Testis (tissue), 2 donors: ENCODE measurements at regions not wholly inside any gene's neighbourhood (a gene's known extent, or its start where the extent isn't known, plus 50 kb on each side); places are given as distances from the start of the nearest gene placed in this dataset.
A peak's percentile ranks its signal among the peaks of the same experiment; 100 is the strongest.

Experiments
- DNase-seq: peaks from one replicate; pipeline ENCODE4 v3.0.0-alpha.2; 2019
- H3K27ac ChIP-seq, 2 donors: fragments of 200-600 bp; sonication (generic); one replicate each; pipeline ENCODE4 v1.5.1; 2019
- H3K27me3 ChIP-seq: fragments of 200-600 bp; sonication (generic); one replicate; pipeline ENCODE4 v1.5.1; 2019
- H3K36me3 ChIP-seq: fragments of 200-600 bp; sonication (generic); one replicate; pipeline ENCODE4 v1.5.1; 2017; ENCODE audit warnings: low read depth; ENCODE audit errors: missing control alignments
- H3K4me1 ChIP-seq: fragments of 200-600 bp; sonication (generic); one replicate; pipeline ENCODE4 v1.5.1; 2019
- H3K4me3 ChIP-seq, 2 donors: fragments of 200-600 bp; sonication (generic); one replicate each; pipeline ENCODE4 v1.5.1; 2017 to 2019
- H3K9me3 ChIP-seq: fragments of 200-600 bp; sonication (generic); one replicate; pipeline ENCODE4 v1.5.1; 2017
- POLR2A ChIP-seq: fragments of 450-650 bp; IDR thresholded peaks from one replicate; pipeline ENCODE4 v1.6.1; 2017; ENCODE audit warnings: antibody characterized with exemption, mild to moderate bottlenecking, moderate library complexity
- WGBS, 2 donors: methylation state at CpG; one replicate each; pipeline ENCODE4 v1.1.5; 2018; 5-methylcytosine and 5-hydroxymethylcytosine counted together
- intact Hi-C: fragments of 100-400 bp; cut with DNase I; formaldehyde crosslinking; loops from one replicate; pipeline ENCODE4 v1.15.1; 2023; ENCODE audit warnings: low total_unique reads
- TF ChIP-seq, protein P1 (sequence below), 3 experiments: fragments of 450-650 bp in 2 of 3; fragments of 200-600 bp in 1 of 3; sonication (generic) in 1 of 3; IDR thresholded peaks; one replicate each; pipeline ENCODE4 v1.5.1; 2016 to 2019; ENCODE audit warnings: antibody characterized with exemption in 3 of 3, mild to moderate bottlenecking in 2 of 3, moderate library complexity in 1 of 3

DNA sequence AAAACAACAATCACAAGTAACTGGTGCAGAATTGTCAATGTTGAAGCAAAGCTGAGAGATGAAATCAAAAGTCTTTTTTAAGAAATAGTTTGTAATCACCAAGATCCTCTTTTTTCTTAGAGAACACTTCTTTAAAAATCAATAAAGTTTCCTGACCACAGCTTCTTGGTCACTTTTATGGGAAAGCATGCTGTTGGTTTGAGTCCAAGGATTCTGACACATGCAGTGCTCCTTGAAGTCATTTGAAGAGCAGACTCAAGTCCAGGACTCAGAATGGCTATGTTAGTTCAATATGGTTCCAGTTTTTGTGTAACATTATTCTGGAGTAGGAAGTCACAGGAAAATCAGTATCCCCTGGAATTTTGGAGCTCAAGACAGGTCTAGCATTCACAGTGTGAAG lies 480.6 kb downstream of the NR2F1-AS1 start:
- DNase-seq, result no peak
- Histone ChIP-seq H3K4me3 (no peak overlapping the region), H3K4me1 (no peaks in the 10 kb centered on the region), H3K9me3 (no peaks in the 10 kb centered on the region), H3K36me3 (no peaks in the 10 kb centered on the region), H3K27me3 (no peaks in the 10 kb centered on the region), H3K27ac (no peak overlapping the region)
- TF ChIP-seq POLR2A, result no peak
- TF ChIP-seq, protein P1, sequence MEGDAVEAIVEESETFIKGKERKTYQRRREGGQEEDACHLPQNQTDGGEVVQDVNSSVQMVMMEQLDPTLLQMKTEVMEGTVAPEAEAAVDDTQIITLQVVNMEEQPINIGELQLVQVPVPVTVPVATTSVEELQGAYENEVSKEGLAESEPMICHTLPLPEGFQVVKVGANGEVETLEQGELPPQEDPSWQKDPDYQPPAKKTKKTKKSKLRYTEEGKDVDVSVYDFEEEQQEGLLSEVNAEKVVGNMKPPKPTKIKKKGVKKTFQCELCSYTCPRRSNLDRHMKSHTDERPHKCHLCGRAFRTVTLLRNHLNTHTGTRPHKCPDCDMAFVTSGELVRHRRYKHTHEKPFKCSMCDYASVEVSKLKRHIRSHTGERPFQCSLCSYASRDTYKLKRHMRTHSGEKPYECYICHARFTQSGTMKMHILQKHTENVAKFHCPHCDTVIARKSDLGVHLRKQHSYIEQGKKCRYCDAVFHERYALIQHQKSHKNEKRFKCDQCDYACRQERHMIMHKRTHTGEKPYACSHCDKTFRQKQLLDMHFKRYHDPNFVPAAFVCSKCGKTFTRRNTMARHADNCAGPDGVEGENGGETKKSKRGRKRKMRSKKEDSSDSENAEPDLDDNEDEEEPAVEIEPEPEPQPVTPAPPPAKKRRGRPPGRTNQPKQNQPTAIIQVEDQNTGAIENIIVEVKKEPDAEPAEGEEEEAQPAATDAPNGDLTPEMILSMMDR (IDR thresholded peaks at IDR 0.05), result no peak
- intact Hi-C loops, result no loop called here

DNA sequence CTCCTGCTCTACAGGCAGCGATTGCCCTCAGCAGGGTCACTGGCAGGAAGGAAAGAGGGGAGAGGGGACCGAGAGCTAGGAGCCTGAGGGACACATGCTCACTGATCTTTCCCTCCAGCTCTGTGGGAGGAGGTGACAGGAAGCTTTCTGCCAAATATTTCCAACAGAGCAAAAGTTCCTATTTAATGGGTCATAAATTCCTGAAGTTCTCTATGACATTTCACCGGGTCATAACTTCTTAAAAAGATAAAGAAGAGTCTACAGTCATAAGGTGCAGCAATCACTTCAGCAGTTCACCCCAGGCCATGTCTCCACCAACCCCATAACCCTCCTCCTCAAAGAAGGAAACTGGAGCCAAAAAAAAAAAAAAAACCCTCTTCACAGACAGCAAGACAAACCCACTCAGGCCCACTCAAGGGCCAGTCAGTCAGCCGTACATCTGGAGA lies 481.1 kb downstream of the NR2F1-AS1 start:
- H3K36me3 ChIP-seq, result no peaks in the 10 kb centered on the region
- H3K27ac ChIP-seq, result no peak overlapping the region
- H3K4me3 ChIP-seq, result no peak overlapping the region
- no peaks in the 10 kb centered on the region for H3K4me1 ChIP-seq
- 49 to 59% methylated on average over 4 of the region's 4 CpGs for WGBS, 2 donors
- intact Hi-C loops, result no loop called here
- H3K27me3 ChIP-seq, result no peaks in the 10 kb centered on the region
- H3K9me3 ChIP-seq, result no peaks in the 10 kb centered on the region
- TF ChIP-seq, protein P1 (IDR thresholded peaks at IDR 0.05), result no peak
- no peak for TF ChIP-seq POLR2A
- DNase-seq, result no peak

DNA sequence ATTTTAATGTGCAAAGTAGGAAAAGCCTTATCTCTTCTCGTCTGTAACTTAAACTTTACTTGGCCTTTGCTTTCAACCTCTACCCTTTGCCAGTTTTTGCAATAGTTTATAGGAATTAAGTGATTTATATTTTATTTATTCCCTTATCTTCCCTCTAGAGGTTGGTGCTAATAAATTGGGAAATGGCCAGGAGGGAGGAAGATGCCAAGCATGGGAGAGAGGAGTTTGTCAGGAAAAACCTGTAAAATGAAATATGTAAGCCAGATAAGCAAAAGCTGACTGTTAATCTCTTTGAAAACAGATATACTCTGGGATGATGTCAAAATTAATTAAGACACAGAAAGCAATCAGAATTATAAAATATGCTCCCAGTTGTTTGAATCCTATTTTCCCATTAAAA lies 484.5 kb downstream of the NR2F1-AS1 start:
- WGBS, 2 donors, result 78 to 82% methylated on average over 1 of the region's 1 CpG
- intact Hi-C loops, result no loop called here

DNA sequence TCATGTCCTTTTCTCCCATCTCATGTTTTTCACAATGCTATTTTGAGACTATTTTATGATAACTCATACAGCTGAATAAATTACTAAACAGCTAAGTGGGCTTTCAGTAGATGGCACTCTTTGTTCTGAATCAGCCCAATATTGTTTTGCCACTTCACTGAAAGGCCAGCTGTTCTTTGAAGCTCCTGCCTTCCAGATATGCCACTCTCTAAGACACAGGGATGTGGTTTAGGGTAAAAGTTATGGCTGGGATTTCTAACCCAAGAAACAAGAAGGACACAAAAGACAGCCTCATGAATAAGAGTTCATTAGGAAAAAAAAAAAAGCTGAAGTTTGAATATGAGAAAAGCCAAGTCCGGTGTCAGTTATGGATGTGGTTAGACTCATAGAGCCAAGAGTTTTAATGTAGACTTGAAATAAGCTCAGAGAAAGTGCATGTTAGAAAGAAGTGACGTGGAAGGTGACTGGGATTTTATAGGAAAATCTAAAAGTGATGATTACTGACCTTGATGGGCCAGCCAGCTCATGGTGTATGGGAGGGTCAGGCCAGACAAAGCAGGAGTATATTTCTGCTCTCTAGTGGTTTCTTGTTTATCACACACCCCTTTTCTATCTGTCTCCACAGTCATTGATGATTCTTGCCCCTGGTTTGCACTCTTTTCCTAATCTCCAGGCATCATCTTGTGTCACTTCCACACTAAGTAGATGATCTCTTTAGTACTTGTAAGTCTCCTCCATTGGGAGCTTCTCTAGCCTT lies 488.5 kb downstream of the NR2F1-AS1 start:
- Histone ChIP-seq H3K9me3 (no peaks in the 10 kb centered on the region), H3K27me3 (no peaks in the 10 kb centered on the region), H3K27ac (no peak overlapping the region), H3K36me3 (no peaks in the 10 kb centered on the region), H3K4me1 (no peaks in the 10 kb centered on the region), H3K4me3 (no peak overlapping the region)
- no peak for DNase-seq
- no peak for TF ChIP-seq POLR2A
- TF ChIP-seq, protein P1 (IDR thresholded peaks at IDR 0.05), result no peak
- intact Hi-C loops, result no loop called here
- 92 to 97% methylated on average over 2 of the region's 2 CpGs for WGBS, 2 donors

More for the DNA sequence above, 484.5 kb downstream of the NR2F1-AS1 start:
- Histone ChIP-seq H3K9me3 (no peaks in the 10 kb centered on the region), H3K27ac (no peak overlapping the region), H3K27me3 (no peaks in the 10 kb centered on the region), H3K4me3 (no peak overlapping the region), H3K4me1 (no peaks in the 10 kb centered on the region), H3K36me3 (no peaks in the 10 kb centered on the region)
- DNase-seq, result no peak
- no peak for TF ChIP-seq POLR2A
- TF ChIP-seq, protein P1 (IDR thresholded peaks at IDR 0.05), result no peak

DNA sequence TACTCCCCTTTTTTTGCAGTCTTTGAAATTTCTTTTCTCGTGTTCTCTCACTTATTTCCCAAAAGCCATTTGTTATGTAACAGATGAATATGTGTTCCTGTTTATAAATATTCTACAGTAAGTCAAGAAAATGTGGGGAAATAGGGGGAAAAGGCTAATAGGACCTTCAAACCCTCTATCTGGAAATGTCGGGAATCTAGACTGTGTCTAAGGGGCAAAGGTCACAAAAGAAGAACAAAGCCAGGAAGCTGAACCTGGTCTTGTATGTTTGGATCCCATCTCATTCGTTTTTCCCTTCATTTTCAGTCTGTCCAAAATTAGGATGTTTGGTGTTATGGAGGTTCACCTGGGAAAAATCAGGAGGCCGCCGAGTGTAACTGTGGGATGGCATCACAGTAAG lies 490.3 kb downstream of the NR2F1-AS1 start:
- Histone ChIP-seq H3K4me1 (no peaks in the 10 kb centered on the region), H3K9me3 (no peaks in the 10 kb centered on the region), H3K27me3 (no peaks in the 10 kb centered on the region), H3K27ac (peak overlapping the region in 1 of 2 donors; percentile 8), H3K4me3 (no peak overlapping the region), H3K36me3 (no peaks in the 10 kb centered on the region)
- WGBS, 2 donors, result 77% methylated on average over 5 of the region's 5 CpGs
- intact Hi-C loops, result no loop called here
- no peak for DNase-seq
- TF ChIP-seq POLR2A, result no peak
- TF ChIP-seq, protein P1 (IDR thresholded peaks at IDR 0.05), result no peak
